NCI-H1092 treated with DMSO at 0.1 percent for 48 hours (cell line): ENCODE measurements at regions not wholly inside any gene's neighbourhood (a gene's known extent, or its start where the extent isn't known, plus 50 kb on each side); places are given as distances from the start of the nearest gene placed in this dataset.
"Not testable (repeated sequence)": the region's sequence is repeated elsewhere in the genome, so short reads cannot be mapped to it uniquely, and the experiment has no call there.

ENCODE experiments used
- DNase-seq: peaks from one replicate; lab custom pipeline; 2025; lab: John Stamatoyannopoulos, UW

GRCh38 chr14:23751616-23752015, 115.5 kb downstream of the DHRS2 start:
- no peak for DNase-seq

GRCh38 chr14:23763394-23763793, 127.2 kb downstream of the DHRS2 start:
- no peak for DNase-seq

- DNase-seq: no peak
These were observed 130.7 kb downstream of the DHRS2 start for GRCh38 chr14:23766737-23767401.

DNA sequence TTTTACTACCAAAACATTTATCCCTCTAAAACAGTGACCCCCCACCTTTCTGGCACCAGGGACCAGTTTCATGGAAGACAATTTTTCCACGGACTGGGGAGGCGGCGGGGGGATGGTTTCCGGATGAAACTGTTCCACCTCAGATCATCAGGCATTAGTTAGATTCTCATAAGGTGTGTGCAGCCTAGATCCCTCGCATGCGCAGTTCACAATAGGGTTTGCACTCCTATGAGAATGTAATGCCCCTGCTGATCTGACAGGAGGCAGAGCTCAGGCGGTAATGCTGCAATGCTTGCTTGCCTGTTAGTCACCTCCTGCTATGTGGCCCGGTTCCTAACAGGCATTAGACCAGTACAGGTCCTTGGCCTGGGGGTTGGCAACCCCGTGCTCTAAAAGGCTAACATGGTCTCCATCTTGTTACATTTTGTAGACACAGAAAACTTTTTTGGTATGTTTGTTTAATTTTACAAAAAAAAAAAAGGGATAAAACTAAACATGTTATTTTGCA, 133.1 kb downstream of the DHRS2 start:
- DNase-seq: not testable (repeated sequence)

- DNase-seq: no peak
These were observed 137.8 kb downstream of the DHRS2 start for GRCh38 chr14:23773981-23774380.

- DNase-seq: no peak
These were observed 140.1 kb downstream of the DHRS2 start for GRCh38 chr14:23776296-23776695.

GRCh38 chr14:23785208-23785607, 149.0 kb downstream of the DHRS2 start:
- no peak for DNase-seq

DNA sequence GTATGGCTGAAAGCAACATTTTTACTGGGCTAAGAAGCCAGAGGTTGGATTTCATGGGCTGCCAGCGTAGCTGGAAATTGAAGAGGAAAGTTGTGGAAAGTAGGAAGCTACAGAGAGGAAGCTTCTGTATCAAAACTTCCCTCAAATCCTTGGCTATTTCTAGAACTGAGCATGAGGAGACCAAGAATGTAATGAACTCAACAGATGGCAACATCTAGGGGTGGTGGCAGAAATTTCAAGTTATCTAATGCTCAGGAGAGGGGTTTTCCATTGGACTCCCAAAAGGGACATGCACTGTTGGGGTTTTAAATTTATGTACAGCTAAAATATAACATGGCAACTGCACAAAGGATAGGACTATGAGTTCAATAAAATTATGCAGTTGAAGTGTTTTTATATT, 151.3 kb downstream of the DHRS2 start:
- DNase-seq: no peak

- DNase-seq: no peak
These were observed 153.5 kb downstream of the DHRS2 start for GRCh38 chr14:23789696-23790095.

GRCh38 chr14:23793532-23793931, 157.4 kb downstream of the DHRS2 start:
- DNase-seq: no peak

DNA sequence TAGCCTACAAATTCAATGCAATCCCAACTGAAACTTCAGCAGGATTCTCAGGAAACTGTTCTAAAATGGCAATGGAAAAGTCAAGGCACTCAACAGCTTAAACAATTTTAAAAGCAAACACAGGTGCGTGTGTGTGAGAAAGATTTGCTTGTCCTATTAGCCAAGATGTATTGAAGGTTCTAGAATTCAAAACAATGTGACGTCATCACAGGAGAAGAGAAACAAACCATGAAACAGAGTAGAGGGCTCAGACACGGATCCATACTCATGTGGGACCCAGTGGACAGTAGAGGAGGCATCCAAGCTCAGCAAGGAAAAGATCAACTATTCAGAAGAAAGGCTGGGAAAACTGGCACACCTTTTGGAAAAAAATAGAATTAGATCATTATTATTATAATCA, 152.8 kb upstream of the DHRS4 start:
- DNase-seq: no peak

DNA sequence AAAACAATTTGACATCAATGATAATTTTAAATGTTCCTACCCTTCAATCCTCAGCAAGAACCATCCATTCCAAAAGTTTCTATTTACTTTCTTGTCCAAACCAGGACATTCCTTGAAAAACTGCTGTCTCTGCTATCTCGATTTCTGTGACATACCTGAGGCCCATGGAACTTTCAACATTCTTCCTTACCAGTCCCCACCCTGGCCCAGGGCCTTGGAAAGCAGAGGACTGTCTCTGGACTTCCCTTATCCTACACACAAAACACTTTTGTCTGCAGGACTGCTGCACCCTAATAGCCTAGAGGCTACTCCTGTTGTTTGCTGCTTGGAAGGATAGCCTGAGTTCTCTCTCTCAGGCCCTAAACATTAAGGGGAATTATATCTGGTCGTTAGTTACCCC, 151.8 kb upstream of the DHRS4 start:
- no peak for DNase-seq

GRCh38 chr14:23804817-23805216, 148.8 kb upstream of the DHRS4 start:
- no peak for DNase-seq

- no peak for DNase-seq
These were observed 147.8 kb upstream of the DHRS4 start for GRCh38 chr14:23805761-23806160.

- DNase-seq: no peak
These were observed 138.9 kb upstream of the DHRS4 start for GRCh38 chr14:23814527-23815256.

DNA sequence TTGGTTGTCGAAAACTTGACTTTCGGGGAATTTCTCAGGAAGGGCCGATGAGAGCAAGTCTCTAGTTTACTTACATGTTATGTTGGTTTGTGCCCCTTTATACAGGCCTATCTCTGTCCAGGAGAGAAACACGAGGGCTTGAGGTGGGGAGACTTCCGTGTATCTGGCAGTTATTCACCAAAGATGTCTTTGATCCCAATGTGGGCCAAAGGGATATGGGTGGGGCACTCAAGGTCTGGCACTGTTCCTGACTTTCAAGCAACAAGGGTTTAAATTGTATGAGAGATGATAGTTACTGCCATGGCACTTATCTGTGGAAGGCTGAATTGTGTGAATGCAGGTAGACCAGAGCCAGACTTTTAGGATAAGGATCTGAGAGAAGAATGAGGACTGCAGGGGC, 137.2 kb upstream of the DHRS4 start:
- DNase-seq: no peak

GRCh38 chr14:23817164-23817767, 136.3 kb upstream of the DHRS4 start:
- DNase-seq: no peak

- no peak for DNase-seq
These were observed 126.3 kb upstream of the DHRS4 start for GRCh38 chr14:23827100-23827892.

- no peak for DNase-seq
These were observed 125.6 kb upstream of the DHRS4 start for GRCh38 chr14:23828001-23828400.

DNA sequence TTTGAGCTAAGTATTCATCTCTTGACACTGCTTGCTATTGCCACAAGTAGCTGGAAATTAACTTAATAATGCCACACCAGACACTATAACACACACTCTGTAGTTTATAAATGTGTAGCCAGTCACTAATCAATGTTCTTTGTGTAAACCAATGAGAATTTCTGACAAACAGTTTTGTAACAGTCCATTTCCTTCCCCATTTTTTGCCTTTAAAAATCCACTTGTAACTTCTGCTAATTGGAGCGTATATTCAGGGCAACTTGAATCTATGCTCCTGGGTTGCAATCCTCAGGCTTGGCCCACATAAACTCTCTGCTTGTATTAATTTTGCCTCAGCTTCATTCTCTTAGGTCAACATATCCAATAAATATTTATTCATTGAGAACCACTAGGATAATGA, 125.0 kb upstream of the DHRS4 start:
- DNase-seq: no peak

- DNase-seq: no peak
These were observed 123.7 kb upstream of the DHRS4 start for GRCh38 chr14:23829736-23830471.

DNA sequence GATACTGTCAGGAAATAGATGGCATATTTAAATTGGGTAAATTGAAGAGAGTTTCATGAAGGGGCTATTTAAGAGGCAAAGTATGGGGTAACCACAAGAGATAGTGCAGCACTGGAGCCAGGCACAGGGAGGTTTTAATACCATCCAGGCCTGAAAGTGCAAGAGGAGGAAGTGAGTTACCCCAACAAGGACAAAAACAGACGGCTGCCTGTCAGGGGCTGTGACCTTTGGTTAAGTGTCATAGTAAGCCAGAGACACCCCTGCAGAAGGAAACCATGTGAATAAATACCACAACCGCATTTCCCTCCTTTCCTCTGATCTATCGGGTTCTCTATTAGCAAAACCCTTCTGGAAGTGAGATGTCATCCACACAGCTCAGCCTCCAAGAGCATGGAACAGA, 122.0 kb upstream of the DHRS4 start:
- DNase-seq: no peak
